GM21447 (cell line): ENCODE measurements at regions not wholly inside any gene's neighbourhood (a gene's known extent, or its start where the extent isn't known, plus 50 kb on each side); places are given as distances from the start of the nearest gene placed in this dataset.

Source experiments
- ATAC-seq: cut with Tn5 transposase; IDR thresholded peaks from one replicate; pipeline ENCODE4 v1.9.1; 2021; ENCODE audit not compliant: unreplicated experiment

GRCh38 chr5:66467564-66467963 is 128.6 kb upstream of the MAST4 start:
- no peak for ATAC-seq

GRCh38 chr5:66469684-66470083 is 126.5 kb upstream of the MAST4 start:
- no peak for ATAC-seq

GRCh38 chr5:66472010-66472409 is 124.2 kb upstream of the MAST4 start:
- ATAC-seq: no peak

GRCh38 chr5:66475731-66476130 is 120.5 kb upstream of the MAST4 start:
- ATAC-seq: no peak

- no peak for ATAC-seq
Observed at GRCh38 chr5:66477596-66477995, 118.6 kb upstream of the MAST4 start.

DNA sequence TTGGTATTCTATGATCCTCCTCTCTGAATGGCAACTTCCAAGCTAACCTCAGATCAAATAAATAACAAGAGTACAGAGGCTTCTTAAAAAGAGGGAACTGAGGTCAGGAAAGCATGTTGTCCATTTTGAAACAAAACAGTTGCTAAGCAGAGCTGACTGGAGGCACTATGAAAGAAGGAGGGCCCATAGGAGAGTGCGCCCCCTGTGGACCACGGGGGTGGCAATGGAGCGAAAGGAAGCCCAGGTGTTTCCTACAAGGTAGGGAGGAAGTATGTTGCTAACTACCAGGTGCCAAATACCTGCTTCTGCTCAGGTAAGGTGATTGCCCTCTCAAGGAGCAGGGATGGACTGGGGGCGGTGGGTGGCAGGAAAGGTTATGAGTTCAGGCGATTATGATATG is 101.8 kb upstream of the MAST4 start:
- no peak for ATAC-seq

GRCh38 chr5:66498791-66499207 is 97.4 kb upstream of the MAST4 start:
- ATAC-seq: no peak

GRCh38 chr5:66503203-66503789 is 92.9 kb upstream of the MAST4 start:
- ATAC-seq: no peak

GRCh38 chr5:66507106-66507505 is 89.1 kb upstream of the MAST4 start:
- no peak for ATAC-seq

- no peak for ATAC-seq
Observed at GRCh38 chr5:66511491-66511890, 84.7 kb upstream of the MAST4 start.

DNA sequence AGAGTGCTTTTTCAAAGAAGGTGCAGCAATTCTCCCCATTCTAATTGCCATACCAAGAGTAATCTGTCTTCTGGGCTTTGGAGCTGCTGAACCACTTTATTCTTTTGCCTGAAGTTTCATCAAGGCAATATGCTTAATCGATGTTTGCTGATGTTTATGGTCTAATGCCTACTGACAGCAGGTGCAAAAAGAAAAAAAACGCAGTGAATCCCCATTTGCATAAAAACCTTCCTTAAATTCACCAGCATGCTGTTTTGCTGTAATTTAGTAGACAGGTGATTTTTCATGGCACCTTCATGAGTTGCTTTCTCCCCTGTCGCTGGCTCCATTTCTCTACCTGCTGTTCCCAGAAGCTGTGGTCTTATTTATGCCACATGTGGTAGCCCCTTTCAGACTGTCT is 83.1 kb upstream of the MAST4 start:
- ATAC-seq: no peak

DNA sequence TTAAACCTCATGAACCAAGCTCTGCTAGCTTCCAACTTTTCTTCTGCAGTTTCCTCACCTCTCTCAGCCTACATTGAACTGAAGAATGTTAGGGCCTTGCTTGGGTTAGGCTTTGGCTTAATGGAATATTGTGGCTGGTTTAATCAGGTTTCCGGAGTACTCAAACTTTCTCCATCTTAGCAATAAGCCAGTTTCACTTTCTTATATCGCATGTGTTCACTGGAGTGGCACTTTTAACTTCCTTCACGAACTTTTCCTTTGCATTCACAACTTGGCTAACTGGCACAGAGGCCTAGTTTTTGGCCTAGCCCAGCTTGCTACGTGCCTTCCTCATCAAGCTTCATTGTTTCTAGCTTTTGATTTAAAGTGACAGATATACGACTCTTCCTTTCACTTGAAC is 81.0 kb upstream of the MAST4 start:
- ATAC-seq: no peak

DNA sequence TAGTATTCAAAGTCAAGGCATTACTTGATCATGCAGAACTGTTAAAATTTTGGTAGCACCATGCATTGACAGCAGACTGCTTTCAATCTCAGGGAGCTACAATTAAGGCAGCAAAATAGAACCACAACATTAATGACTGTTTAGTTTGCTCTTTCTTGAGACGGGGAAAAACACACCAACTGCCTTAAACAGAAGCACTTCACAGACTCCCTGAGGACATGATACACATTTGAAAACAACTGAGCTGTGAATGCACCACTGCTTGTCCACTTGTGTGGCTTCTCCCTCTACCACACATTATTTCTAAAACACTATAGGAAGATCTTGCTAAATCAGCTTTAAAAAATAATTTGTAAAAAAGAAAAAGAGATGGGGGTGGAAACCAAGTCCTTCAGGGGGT is 79.6 kb upstream of the MAST4 start:
- no peak for ATAC-seq

GRCh38 chr5:66517351-66517750 is 78.8 kb upstream of the MAST4 start:
- no peak for ATAC-seq

GRCh38 chr5:66518052-66518451 is 78.1 kb upstream of the MAST4 start:
- no peak for ATAC-seq

- no peak for ATAC-seq
Observed at GRCh38 chr5:66518753-66519152, 77.4 kb upstream of the MAST4 start.

- ATAC-seq: no peak
Observed at GRCh38 chr5:66519626-66520025, 76.6 kb upstream of the MAST4 start.

GRCh38 chr5:66520854-66521253 is 75.3 kb upstream of the MAST4 start:
- no peak for ATAC-seq

- ATAC-seq: no peak
Observed at GRCh38 chr5:66527478-66528035, 68.6 kb upstream of the MAST4 start.

DNA sequence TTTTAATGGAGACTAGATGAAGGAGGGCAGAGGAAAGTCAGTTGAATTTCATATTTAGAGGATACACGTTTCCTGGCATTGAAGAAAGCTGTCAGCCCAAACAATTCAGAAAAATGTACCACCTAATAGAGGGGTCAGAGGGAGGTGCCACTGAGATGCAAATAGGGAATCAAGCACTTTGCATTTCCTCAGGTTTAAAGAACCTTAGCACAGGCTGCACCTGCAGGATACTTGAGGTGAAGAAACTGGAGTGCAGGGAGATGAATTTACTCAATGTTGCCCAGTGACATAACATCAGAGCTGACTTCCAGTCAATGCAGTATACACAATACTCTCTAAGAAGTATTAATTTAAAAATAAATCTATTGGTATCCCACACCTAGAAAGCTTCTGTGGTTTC is 67.0 kb upstream of the MAST4 start:
- no peak for ATAC-seq

GRCh38 chr5:66529704-66530103 is 66.5 kb upstream of the MAST4 start:
- ATAC-seq: no peak

- ATAC-seq: no peak
Observed at GRCh38 chr5:66538126-66538525, 58.1 kb upstream of the MAST4 start.

GRCh38 chr5:66538531-66538930 is 57.7 kb upstream of the MAST4 start:
- ATAC-seq: no peak
